H1 (cell line): ENCODE measurements at regions not wholly inside any gene's neighbourhood (a gene's known extent, or its start where the extent isn't known, plus 50 kb on each side); places are given as distances from the start of the nearest gene placed in this dataset.

Source experiments
- RFX5 ChIP-seq: IDR thresholded peaks from 2 replicates; pipeline ENCODE4 v1.6.1; 2011; ENCODE audit warnings: low read depth, low read length, improper control_type of control experiment, borderline replicate concordance
- TEAD4 ChIP-seq: IDR thresholded peaks from 2 replicates; pipeline ENCODE4 v1.6.1; 2012; ENCODE audit warnings: low read depth, low read length, inconsistent platforms, mixed read lengths

- TF ChIP-seq TEAD4 (no peak), RFX5 (no peak)
Observed at GRCh38 chr2:125491663-125492062, 1164.3 kb upstream of the GYPC start (continued).
